Smooth muscle cell (in vitro differentiated cells): ENCODE measurements at regions not wholly inside any gene's neighbourhood (a gene's known extent, or its start where the extent isn't known, plus 50 kb on each side); places are given as distances from the start of the nearest gene placed in this dataset.

ENCODE experiments used
- DNase-seq: peaks from one replicate; lab custom pipeline; 2025; ENCODE audit not compliant: unreplicated experiment; lab: John Stamatoyannopoulos, UW
- H2AFZ ChIP-seq: fragments of 200-600 bp; sonication (generic); 2 replicates; pipeline ENCODE4 v1.6.0; 2016; ENCODE audit warnings: antibody characterized with exemption, low read depth, mild to moderate bottlenecking
- H3F3A ChIP-seq: fragments of 200-600 bp; sonication (generic); 2 replicates; pipeline ENCODE4 v1.6.0; 2017; ENCODE audit warnings: antibody characterized with exemption, low read depth
- H3K27ac ChIP-seq: fragments of 200-600 bp; sonication (generic); 2 replicates; pipeline ENCODE4 v1.5.1; 2016; ENCODE audit warnings: low read depth, mild to moderate bottlenecking
- H3K27me3 ChIP-seq: fragments of 200-600 bp; sonication (generic); 2 replicates; pipeline ENCODE4 v1.6.1; 2016; ENCODE audit warnings: low read depth, mild to moderate bottlenecking
- H3K36me3 ChIP-seq: fragments of 200-600 bp; sonication (generic); 2 replicates; pipeline ENCODE4 v1.5.1; 2016; ENCODE audit warnings: low read depth
- H3K4me1 ChIP-seq: fragments of 200-600 bp; sonication (generic); 2 replicates; pipeline ENCODE4 v1.5.1; 2016; ENCODE audit warnings: low read depth
- H3K4me2 ChIP-seq: fragments of 200-600 bp; sonication (generic); 2 replicates; pipeline ENCODE4 v1.6.0; 2016; ENCODE audit warnings: mild to moderate bottlenecking
- H3K4me3 ChIP-seq: fragments of 200-600 bp; sonication (generic); 2 replicates; pipeline ENCODE4 v1.5.1; 2016; ENCODE audit warnings: mild to moderate bottlenecking
- H3K79me2 ChIP-seq: fragments of 200-600 bp; sonication (generic); 2 replicates; pipeline ENCODE4 v1.6.0; 2016; ENCODE audit warnings: low read depth, mild to moderate bottlenecking
- H3K9ac ChIP-seq: fragments of 200-600 bp; sonication (generic); 2 replicates; pipeline ENCODE4 v1.6.0; 2016; ENCODE audit warnings: low read depth
- H3K9me3 ChIP-seq: fragments of 200-600 bp; sonication (generic); replicated peaks from 2 replicates; pipeline ENCODE4 v1.5.1; 2016; ENCODE audit warnings: low read depth
- H4K20me1 ChIP-seq: fragments of 200-600 bp; sonication (generic); 2 replicates; pipeline ENCODE4 v1.6.0; 2016; ENCODE audit warnings: low read depth
- CTCF ChIP-seq: fragments of 200-600 bp; sonication (generic); IDR thresholded peaks from 2 replicates; pipeline ENCODE4 v1.5.1; 2017; ENCODE audit warnings: borderline replicate concordance, mild to moderate bottlenecking, antibody characterized with exemption; ENCODE audit not compliant: insufficient read depth, poor library complexity, severe bottlenecking
- WGBS: methylation state at CpG from one replicate; pipeline ENCODE4 v1.1.7; 2016; ENCODE audit warnings: low lambda C conversion rate; 5-methylcytosine and 5-hydroxymethylcytosine counted together

- TF ChIP-seq CTCF = no peak
- no peak overlapping the region for H3K4me2 ChIP-seq
- no peak overlapping the region for H3K27ac ChIP-seq
- no peaks in the 10 kb centered on the region for H3K4me1 ChIP-seq
- no peaks in the 10 kb centered on the region for H3K27me3 ChIP-seq
- H3K36me3 ChIP-seq = no peaks in the 10 kb centered on the region
- no peaks in the 10 kb centered on the region for H3F3A ChIP-seq
- DNase-seq = no peak
- H2AFZ ChIP-seq = no peak overlapping the region
- H3K79me2 ChIP-seq = no peaks in the 10 kb centered on the region
- no peaks in the 10 kb centered on the region for H3K9me3 ChIP-seq
- H4K20me1 ChIP-seq = no peaks in the 10 kb centered on the region
- 83% methylated on average over 4 of the region's 4 CpGs for WGBS
- H3K4me3 ChIP-seq = no peak overlapping the region
- no peak overlapping the region for H3K9ac ChIP-seq
Observed at GRCh38 chr12:118633071-118633470, 256.7 kb downstream of the SUDS3 start.

- no peak overlapping the region for H3K4me2 ChIP-seq
- DNase-seq = no peak
- 78% methylated on average over 3 of the region's 3 CpGs for WGBS
- no peak for TF ChIP-seq CTCF
- H3K79me2 ChIP-seq = no peaks in the 10 kb centered on the region
- H3K9me3 ChIP-seq = no peaks in the 10 kb centered on the region
- H3K4me1 ChIP-seq = no peaks in the 10 kb centered on the region
- H4K20me1 ChIP-seq = no peaks in the 10 kb centered on the region
- no peak overlapping the region for H3K9ac ChIP-seq
- H3K4me3 ChIP-seq = no peak overlapping the region
- H3K27me3 ChIP-seq = no peaks in the 10 kb centered on the region
- no peak overlapping the region for H3K27ac ChIP-seq
- no peaks in the 10 kb centered on the region for H3K36me3 ChIP-seq
- no peaks in the 10 kb centered on the region for H3F3A ChIP-seq
- no peak overlapping the region for H2AFZ ChIP-seq
Observed at GRCh38 chr12:118635276-118635675, 258.9 kb downstream of the SUDS3 start.

GRCh38 chr12:118637767-118638370 is 261.5 kb downstream of the SUDS3 start:
- WGBS = 73% methylated on average over 7 of the region's 7 CpGs
- no peak overlapping the region for H2AFZ ChIP-seq
- DNase-seq = no peak
- H3K79me2 ChIP-seq = no peaks in the 10 kb centered on the region
- H3F3A ChIP-seq = no peaks in the 10 kb centered on the region
- H3K9ac ChIP-seq = no peak overlapping the region
- no peaks in the 10 kb centered on the region for H3K36me3 ChIP-seq
- no peak overlapping the region for H3K4me2 ChIP-seq
- no peak overlapping the region for H3K4me3 ChIP-seq
- no peaks in the 10 kb centered on the region for H3K4me1 ChIP-seq
- TF ChIP-seq CTCF = no peak
- no peak overlapping the region for H3K27ac ChIP-seq
- H3K27me3 ChIP-seq = no peaks in the 10 kb centered on the region
- no peaks in the 10 kb centered on the region for H4K20me1 ChIP-seq
- no peaks in the 10 kb centered on the region for H3K9me3 ChIP-seq

- no peaks in the 10 kb centered on the region for H3K9me3 ChIP-seq
- H3F3A ChIP-seq = no peaks in the 10 kb centered on the region
- H3K4me3 ChIP-seq = no peak overlapping the region
- H3K27ac ChIP-seq = no peak overlapping the region
- H3K79me2 ChIP-seq = no peaks in the 10 kb centered on the region
- no peaks in the 10 kb centered on the region for H3K27me3 ChIP-seq
- no peaks in the 10 kb centered on the region for H3K36me3 ChIP-seq
- no peak for DNase-seq
- H2AFZ ChIP-seq = no peak overlapping the region
- H4K20me1 ChIP-seq = no peaks in the 10 kb centered on the region
- no peak overlapping the region for H3K9ac ChIP-seq
- WGBS = 70% methylated on average over 3 of the region's 3 CpGs
- TF ChIP-seq CTCF = no peak
- no peaks in the 10 kb centered on the region for H3K4me1 ChIP-seq
- H3K4me2 ChIP-seq = no peak overlapping the region
Observed at GRCh38 chr12:118641249-118641648, 264.9 kb downstream of the SUDS3 start.
